ENCODE measurements at regions not wholly inside any gene's neighbourhood (a gene's known extent, or its start where the extent isn't known, plus 50 kb on each side); places are given as distances from the start of the nearest gene placed in this dataset.

DNA sequence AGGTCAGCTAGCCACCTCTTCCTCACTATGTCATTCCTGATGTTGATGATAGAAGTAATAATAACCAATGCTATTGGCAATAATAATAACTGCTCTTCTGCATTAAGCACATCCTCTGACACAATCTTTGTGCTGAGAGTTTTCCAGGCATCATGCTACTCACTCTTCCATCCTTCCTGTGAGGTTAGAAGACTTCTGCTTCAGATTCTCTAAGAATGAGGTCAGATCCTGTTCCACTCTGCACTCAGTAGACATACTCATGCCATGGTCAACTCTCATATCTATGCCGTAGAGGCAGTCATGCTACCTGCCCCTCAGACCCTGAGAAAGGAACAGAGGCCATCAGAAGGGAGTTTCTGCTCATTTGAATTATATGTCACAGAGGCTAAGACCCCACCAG is 98.1 kb upstream of the TOP1 start:
- Histone ChIP-seq H3K4me2 (ENCODE audit: low read length) (no peak overlapping the region), H3K36me3 (ENCODE audit: control insufficient read depth in 1 of 2, insufficient read depth in 2 of 2, low read length in 2 of 2) (no peaks in the 10 kb centered on the region), H3K27me3 (ENCODE audit: insufficient read depth, low read length) (no peaks in the 10 kb centered on the region), H2AFZ (ENCODE audit: low read depth, low read length, poor library complexity, severe bottlenecking) (no peak overlapping the region), H3K9ac (ENCODE audit: low read length) (no peak overlapping the region), H3K9me2 (ENCODE audit: insufficient read depth) (no peaks in the 10 kb centered on the region), H3K4me1 (ENCODE audit: control insufficient read depth in 1 of 2, insufficient read depth in 2 of 2, low read length in 2 of 2) (no peaks in the 10 kb centered on the region), H3K4me3 (replicated peaks in 1 of 2; ENCODE audit: low read depth in 1 of 2, low read length in 2 of 2) (no peak overlapping the region), H3K9me3 (ENCODE audit: control insufficient read depth in 1 of 2, insufficient read depth in 1 of 2, low read depth in 1 of 2, low read length in 2 of 2) (no peaks in the 10 kb centered on the region), H3K27ac (ENCODE audit: low read depth, low read length) (no peak overlapping the region), H3K79me2 (ENCODE audit: insufficient read depth, low read length) (no peaks in the 10 kb centered on the region), H4K20me1 (ENCODE audit: insufficient read depth) (no peaks in the 10 kb centered on the region)
- ATAC-seq (no peak), DNase-seq (ENCODE audit: low read depth, low spot score) (no peak)
- RAD21 ChIA-PET (ENCODE audit: low non-redundant PET in 1 of 2, low total read pairs in 2 of 2, uncharacterized antibody in 2 of 2, unreplicated experiment in 2 of 2), result no interaction called here
- intact Hi-C loops (cut with micrococcal nuclease), result no loop called here
- BruUV-seq (replicated peaks), result no TSS peak
- CTCF ChIA-PET, result no interaction called here
- POLR2A ChIA-PET, result no interaction called here
- TF ChIP-seq, protein P1, sequence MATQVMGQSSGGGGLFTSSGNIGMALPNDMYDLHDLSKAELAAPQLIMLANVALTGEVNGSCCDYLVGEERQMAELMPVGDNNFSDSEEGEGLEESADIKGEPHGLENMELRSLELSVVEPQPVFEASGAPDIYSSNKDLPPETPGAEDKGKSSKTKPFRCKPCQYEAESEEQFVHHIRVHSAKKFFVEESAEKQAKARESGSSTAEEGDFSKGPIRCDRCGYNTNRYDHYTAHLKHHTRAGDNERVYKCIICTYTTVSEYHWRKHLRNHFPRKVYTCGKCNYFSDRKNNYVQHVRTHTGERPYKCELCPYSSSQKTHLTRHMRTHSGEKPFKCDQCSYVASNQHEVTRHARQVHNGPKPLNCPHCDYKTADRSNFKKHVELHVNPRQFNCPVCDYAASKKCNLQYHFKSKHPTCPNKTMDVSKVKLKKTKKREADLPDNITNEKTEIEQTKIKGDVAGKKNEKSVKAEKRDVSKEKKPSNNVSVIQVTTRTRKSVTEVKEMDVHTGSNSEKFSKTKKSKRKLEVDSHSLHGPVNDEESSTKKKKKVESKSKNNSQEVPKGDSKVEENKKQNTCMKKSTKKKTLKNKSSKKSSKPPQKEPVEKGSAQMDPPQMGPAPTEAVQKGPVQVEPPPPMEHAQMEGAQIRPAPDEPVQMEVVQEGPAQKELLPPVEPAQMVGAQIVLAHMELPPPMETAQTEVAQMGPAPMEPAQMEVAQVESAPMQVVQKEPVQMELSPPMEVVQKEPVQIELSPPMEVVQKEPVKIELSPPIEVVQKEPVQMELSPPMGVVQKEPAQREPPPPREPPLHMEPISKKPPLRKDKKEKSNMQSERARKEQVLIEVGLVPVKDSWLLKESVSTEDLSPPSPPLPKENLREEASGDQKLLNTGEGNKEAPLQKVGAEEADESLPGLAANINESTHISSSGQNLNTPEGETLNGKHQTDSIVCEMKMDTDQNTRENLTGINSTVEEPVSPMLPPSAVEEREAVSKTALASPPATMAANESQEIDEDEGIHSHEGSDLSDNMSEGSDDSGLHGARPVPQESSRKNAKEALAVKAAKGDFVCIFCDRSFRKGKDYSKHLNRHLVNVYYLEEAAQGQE (IDR thresholded peaks at IDR 0.05; ENCODE audit: low read depth), result no peak
- TF ChIP-seq RAD21 (IDR thresholded peaks at IDR 0.05; ENCODE audit: low read depth), result no peak
- TF ChIP-seq ZFX (IDR thresholded peaks at IDR 0.05), result no peak
- TF ChIP-seq, protein P2, sequence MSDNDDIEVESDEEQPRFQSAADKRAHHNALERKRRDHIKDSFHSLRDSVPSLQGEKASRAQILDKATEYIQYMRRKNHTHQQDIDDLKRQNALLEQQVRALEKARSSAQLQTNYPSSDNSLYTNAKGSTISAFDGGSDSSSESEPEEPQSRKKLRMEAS (IDR thresholded peaks at IDR 0.05), result no peak
- TF ChIP-seq SRF (IDR thresholded peaks at IDR 0.05; ENCODE audit: low read depth), result no peak
- TF ChIP-seq, protein P3, sequence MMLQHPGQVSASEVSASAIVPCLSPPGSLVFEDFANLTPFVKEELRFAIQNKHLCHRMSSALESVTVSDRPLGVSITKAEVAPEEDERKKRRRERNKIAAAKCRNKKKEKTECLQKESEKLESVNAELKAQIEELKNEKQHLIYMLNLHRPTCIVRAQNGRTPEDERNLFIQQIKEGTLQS (IDR thresholded peaks at IDR 0.05), result no peak
- TF ChIP-seq SIN3A (IDR thresholded peaks at IDR 0.05; ENCODE audit: low read depth), result no peak
- no peak for TF ChIP-seq CEBPB (IDR thresholded peaks at IDR 0.05; ENCODE audit: low read depth)
- no peak for TF ChIP-seq YY1 (IDR thresholded peaks at IDR 0.05; ENCODE audit: extremely low read depth, insufficient replicate concordance, low read depth, low read length)
- no peak for TF ChIP-seq TCF7L2 (IDR thresholded peaks at IDR 0.05; ENCODE audit: borderline replicate concordance, extremely low read depth, insufficient read depth, insufficient read length)
- no peak for TF ChIP-seq JUND (IDR thresholded peaks at IDR 0.05)
- TF ChIP-seq, protein P4, sequence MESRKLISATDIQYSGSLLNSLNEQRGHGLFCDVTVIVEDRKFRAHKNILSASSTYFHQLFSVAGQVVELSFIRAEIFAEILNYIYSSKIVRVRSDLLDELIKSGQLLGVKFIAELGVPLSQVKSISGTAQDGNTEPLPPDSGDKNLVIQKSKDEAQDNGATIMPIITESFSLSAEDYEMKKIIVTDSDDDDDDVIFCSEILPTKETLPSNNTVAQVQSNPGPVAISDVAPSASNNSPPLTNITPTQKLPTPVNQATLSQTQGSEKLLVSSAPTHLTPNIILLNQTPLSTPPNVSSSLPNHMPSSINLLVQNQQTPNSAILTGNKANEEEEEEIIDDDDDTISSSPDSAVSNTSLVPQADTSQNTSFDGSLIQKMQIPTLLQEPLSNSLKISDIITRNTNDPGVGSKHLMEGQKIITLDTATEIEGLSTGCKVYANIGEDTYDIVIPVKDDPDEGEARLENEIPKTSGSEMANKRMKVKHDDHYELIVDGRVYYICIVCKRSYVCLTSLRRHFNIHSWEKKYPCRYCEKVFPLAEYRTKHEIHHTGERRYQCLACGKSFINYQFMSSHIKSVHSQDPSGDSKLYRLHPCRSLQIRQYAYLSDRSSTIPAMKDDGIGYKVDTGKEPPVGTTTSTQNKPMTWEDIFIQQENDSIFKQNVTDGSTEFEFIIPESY (IDR thresholded peaks at IDR 0.05; ENCODE audit: extremely low read depth, insufficient replicate concordance, low read length), result no peak
- TF ChIP-seq EZH2 (IDR thresholded peaks at IDR 0.05), result no peak
- no peak for TF ChIP-seq ELF1 (IDR thresholded peaks at IDR 0.05; ENCODE audit: borderline replicate concordance, low read depth)
- TF ChIP-seq, protein P5, sequence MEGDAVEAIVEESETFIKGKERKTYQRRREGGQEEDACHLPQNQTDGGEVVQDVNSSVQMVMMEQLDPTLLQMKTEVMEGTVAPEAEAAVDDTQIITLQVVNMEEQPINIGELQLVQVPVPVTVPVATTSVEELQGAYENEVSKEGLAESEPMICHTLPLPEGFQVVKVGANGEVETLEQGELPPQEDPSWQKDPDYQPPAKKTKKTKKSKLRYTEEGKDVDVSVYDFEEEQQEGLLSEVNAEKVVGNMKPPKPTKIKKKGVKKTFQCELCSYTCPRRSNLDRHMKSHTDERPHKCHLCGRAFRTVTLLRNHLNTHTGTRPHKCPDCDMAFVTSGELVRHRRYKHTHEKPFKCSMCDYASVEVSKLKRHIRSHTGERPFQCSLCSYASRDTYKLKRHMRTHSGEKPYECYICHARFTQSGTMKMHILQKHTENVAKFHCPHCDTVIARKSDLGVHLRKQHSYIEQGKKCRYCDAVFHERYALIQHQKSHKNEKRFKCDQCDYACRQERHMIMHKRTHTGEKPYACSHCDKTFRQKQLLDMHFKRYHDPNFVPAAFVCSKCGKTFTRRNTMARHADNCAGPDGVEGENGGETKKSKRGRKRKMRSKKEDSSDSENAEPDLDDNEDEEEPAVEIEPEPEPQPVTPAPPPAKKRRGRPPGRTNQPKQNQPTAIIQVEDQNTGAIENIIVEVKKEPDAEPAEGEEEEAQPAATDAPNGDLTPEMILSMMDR (IDR thresholded peaks at IDR 0.05 in 2 of 3, conservative IDR thresholded peaks at IDR 0.05 in 1 of 3; ENCODE audit: borderline replicate concordance in 1 of 3, insufficient read depth in 1 of 3, low read depth in 2 of 3, low read length in 2 of 3), result no peak
- no peak for TF ChIP-seq EZH2phosphoT487 (IDR thresholded peaks at IDR 0.05; ENCODE audit: borderline replicate concordance)
- no peak for TF ChIP-seq EGR1 (IDR thresholded peaks at IDR 0.05; ENCODE audit: low read depth)
- no peak for TF ChIP-seq POLR2A (IDR thresholded peaks at IDR 0.05; ENCODE audit: borderline replicate concordance, extremely low read depth, insufficient read depth, insufficient read length)
- TF ChIP-seq SP1 (IDR thresholded peaks at IDR 0.05; ENCODE audit: low read depth), result no peak
